ENCODE measurements at regions not wholly inside any gene's neighbourhood (a gene's known extent, or its start where the extent isn't known, plus 50 kb on each side); places are given as distances from the start of the nearest gene placed in this dataset.

DNA sequence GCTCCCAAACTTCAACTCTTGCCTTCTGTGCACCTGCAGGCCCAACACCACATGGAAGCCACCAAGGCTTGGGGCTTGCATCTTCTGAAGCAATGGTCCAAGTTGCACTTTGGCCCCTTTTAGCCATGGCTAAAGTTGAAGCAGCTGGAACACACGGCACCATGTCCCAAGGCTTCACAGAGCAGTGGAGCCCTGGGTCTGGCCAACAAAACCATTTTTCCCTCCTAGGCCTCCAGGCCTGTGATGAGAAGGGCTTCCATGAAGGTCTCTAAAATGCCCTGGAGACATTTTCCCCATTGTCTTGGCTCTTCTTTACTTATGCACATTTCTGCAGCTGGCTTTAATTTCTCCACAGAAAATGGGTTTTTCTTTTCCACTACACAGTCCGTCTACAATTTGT, 61.3 kb upstream of the CYSLTR1 start:
- intact Hi-C loops (cut with DNase I; ENCODE audit: low total_unique reads) = no loop called here
- Histone ChIP-seq H3K4me3 (no peak overlapping the region), H3K27me3 (no peaks in the 10 kb centered on the region), H3K36me3 (ENCODE audit: low read depth, missing control alignments) (no peaks in the 10 kb centered on the region), H3K9me3 (no peaks in the 10 kb centered on the region), H3K27ac (no peak overlapping the region), H3K4me1 (no peaks in the 10 kb centered on the region)
- TF ChIP-seq POLR2A (IDR thresholded peaks at IDR 0.05) = no peak
- TF ChIP-seq CTCF (IDR thresholded peaks at IDR 0.05) = no peak
- WGBS, 2 donors = 29 to 90% methylated on average over 1 to 2 of the region's 2 CpGs
- no peak for DNase-seq

GRCh38 chrX:78387364-78387763, 60.0 kb upstream of the CYSLTR1 start:
- Histone ChIP-seq H3K27ac (no peak overlapping the region), H3K4me3 (no peak overlapping the region), H3K36me3 (ENCODE audit: low read depth, missing control alignments) (no peaks in the 10 kb centered on the region), H3K4me1 (no peaks in the 10 kb centered on the region), H3K27me3 (no peaks in the 10 kb centered on the region), H3K9me3 (no peaks in the 10 kb centered on the region)
- intact Hi-C loops (cut with DNase I; ENCODE audit: low total_unique reads) = no loop called here
- no peak for TF ChIP-seq CTCF (IDR thresholded peaks at IDR 0.05)
- TF ChIP-seq POLR2A (IDR thresholded peaks at IDR 0.05) = no peak
- DNase-seq = no peak

DNA sequence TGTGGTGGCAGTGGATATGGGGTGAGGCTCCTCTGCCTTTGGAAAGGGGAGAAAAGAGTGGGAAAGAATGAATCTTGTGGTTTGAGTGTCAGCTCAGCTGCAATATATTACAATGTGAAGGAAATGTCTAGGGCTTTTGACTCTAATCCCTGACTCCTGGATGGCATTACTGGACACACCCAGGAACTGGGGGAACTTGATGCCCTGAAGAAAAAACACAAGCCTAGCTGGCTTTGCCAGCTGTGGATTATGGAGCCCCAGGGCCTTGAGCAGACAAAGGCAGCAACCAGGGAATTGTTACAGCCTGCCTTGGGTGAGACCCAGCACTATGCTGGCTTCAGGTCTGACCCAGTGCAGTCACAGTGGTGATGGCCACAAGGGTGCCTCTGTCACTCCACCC, 57.1 kb upstream of the CYSLTR1 start:
- Histone ChIP-seq H3K27ac (no peak overlapping the region), H3K27me3 (no peaks in the 10 kb centered on the region), H3K4me3 (no peak overlapping the region), H3K9me3 (no peaks in the 10 kb centered on the region), H3K4me1 (no peaks in the 10 kb centered on the region), H3K36me3 (ENCODE audit: low read depth, missing control alignments) (no peaks in the 10 kb centered on the region)
- intact Hi-C loops (cut with DNase I; ENCODE audit: low total_unique reads) = no loop called here
- no peak for DNase-seq
- TF ChIP-seq POLR2A (IDR thresholded peaks at IDR 0.05) (no peak), CTCF (IDR thresholded peaks at IDR 0.05) (no peak)

DNA sequence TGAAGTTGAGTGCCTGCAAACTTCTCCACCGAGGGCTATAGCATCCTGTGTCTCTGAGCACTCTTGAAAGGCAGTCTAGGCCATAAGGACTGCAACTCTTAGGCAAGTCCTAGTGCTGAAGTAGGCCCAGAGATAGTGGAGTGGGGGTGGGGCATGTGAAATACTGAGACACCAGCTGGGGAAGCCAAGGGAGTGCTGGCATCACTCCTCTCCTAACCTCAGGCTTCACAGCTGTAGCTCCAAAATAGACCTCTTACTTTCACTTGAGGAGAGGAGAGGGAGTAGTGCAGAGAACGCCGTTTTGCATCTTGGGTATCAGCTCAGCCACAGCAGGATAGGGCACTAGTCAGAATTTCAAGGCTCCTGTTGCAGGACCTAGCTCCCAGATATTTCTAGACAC, 56.2 kb upstream of the CYSLTR1 start:
- H3K36me3 ChIP-seq (ENCODE audit: low read depth, missing control alignments) = no peaks in the 10 kb centered on the region
- H3K4me1 ChIP-seq = no peaks in the 10 kb centered on the region
- no peak overlapping the region for H3K4me3 ChIP-seq
- 65 to 75% methylated on average over 3 of the region's 3 CpGs for WGBS, 2 donors
- H3K27me3 ChIP-seq = no peaks in the 10 kb centered on the region
- no peak overlapping the region for H3K27ac ChIP-seq
- DNase-seq = no peak
- intact Hi-C loops (cut with DNase I; ENCODE audit: low total_unique reads) = no loop called here
- TF ChIP-seq POLR2A (IDR thresholded peaks at IDR 0.05) = no peak
- no peak for TF ChIP-seq CTCF (IDR thresholded peaks at IDR 0.05)
- no peaks in the 10 kb centered on the region for H3K9me3 ChIP-seq

DNA sequence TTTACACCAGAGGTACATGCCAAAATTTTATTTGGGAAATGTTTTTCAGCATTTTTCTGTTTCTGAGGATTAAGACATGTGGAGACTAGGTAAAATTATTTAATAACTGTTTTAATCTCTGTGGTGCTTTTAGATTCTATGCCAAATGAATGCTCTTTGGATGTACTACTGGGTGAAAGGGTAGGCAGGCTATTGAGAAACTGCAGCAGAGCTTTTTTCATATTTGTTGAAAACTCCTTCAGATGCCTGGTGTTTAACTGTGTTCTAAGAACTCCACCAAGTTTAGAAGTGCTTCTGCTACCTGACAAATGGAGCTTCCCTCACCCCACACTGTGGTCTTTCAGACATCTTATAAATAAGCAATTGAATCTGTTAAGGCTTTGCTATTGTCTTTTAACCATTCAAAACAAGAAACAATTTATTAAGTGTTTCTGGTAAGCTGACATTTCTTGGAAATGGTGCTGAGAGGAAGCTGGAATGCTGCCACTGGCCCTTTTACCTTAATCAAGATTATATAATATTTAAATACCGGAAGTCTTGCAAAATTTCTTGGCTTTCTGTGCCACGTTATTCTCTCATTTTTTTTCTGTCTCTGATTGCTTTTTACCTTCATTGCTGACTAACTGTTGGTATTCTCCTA, 51.2 kb upstream of the CYSLTR1 start:
- no peaks in the 10 kb centered on the region for H3K4me1 ChIP-seq
- H3K27me3 ChIP-seq = no peaks in the 10 kb centered on the region
- H3K9me3 ChIP-seq = no peaks in the 10 kb centered on the region
- intact Hi-C loops (cut with DNase I; ENCODE audit: low total_unique reads) = no loop called here
- H3K4me3 ChIP-seq = no peak overlapping the region
- 44 to 66% methylated on average over 2 of the region's 2 CpGs for WGBS, 2 donors
- no peak overlapping the region for H3K27ac ChIP-seq
- DNase-seq = no peak
- no peak for TF ChIP-seq POLR2A (IDR thresholded peaks at IDR 0.05)
- H3K36me3 ChIP-seq (ENCODE audit: low read depth, missing control alignments) = no peaks in the 10 kb centered on the region
